Coronary artery (tissue), 2 donors: ENCODE measurements at regions not wholly inside any gene's neighbourhood (a gene's known extent, or its start where the extent isn't known, plus 50 kb on each side); places are given as distances from the start of the nearest gene placed in this dataset.

Experiments
- DNase-seq: peaks from one replicate; pipeline ENCODE4 v3.0.0-alpha.2; 2017; ENCODE audit warnings: low spot score
- H3K27ac ChIP-seq, 2 donors: fragments of 200-600 bp; sonication (generic); one replicate each; pipeline ENCODE4 v1.5.1; 2016 to 2019
- H3K4me3 ChIP-seq: fragments of 200-600 bp; sonication (generic); 2 replicates; pipeline ENCODE4 v1.5.1; 2016; ENCODE audit warnings: mild to moderate bottlenecking, moderate library complexity
- CTCF ChIP-seq: fragments of 200-600 bp; sonication (generic); IDR thresholded peaks from one replicate; pipeline ENCODE4 v1.5.1; 2019; ENCODE audit warnings: antibody characterized with exemption

DNA sequence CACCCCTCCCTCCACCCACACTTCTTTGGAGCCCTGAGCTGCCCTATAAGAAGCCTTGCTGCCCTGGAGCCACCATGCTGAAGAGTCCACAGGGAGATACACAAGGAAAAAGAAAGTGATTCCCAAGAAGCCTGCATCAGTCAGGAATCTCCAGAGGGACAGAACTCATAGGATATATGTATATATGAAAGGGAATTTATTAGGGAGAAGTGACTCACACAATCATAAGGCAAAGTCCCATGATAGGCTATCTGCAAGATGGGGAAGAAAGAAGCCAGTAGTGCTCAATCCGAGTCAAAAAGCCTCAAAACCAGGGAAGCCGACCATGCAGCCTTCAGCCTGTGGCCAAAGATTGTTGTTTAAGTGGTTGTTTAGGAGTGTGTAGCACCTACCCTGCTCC lies 87.9 kb downstream of the TMEM114 start:
- H3K27ac ChIP-seq, result no peak overlapping the region
- no peak for TF ChIP-seq CTCF
- DNase-seq, result no peak
- H3K4me3 ChIP-seq, result no peak overlapping the region

- no peak for TF ChIP-seq CTCF
- DNase-seq, result no peak
- Histone ChIP-seq H3K4me3 (no peak overlapping the region), H3K27ac (no peak overlapping the region)
These were observed 90.0 kb downstream of the TMEM114 start for GRCh38 chr16:8500351-8500750.

GRCh38 chr16:8496364-8496763 lies 93.9 kb downstream of the TMEM114 start:
- H3K27ac ChIP-seq, result no peak overlapping the region
- DNase-seq, result no peak
- TF ChIP-seq CTCF, result no peak
- H3K4me3 ChIP-seq, result no peak overlapping the region

DNA sequence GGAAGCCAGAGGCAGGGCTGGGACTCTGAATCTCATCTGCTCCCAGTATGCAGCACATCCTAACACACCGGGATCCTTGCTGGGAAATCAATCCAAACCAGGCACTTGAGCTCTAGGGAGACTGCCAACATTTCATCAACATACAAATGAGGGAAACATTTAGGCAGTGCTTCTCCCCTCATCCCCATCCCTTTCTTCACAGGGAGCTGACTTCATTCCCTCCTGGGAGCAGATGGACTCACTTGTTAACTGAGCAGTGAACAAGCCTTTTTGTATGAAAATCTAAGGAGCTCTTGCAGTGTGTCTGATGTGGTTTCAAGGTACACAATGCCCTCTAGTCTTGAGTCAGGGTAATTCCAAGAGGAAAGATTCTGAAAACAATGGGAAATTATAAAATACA lies 96.3 kb downstream of the TMEM114 start:
- H3K27ac ChIP-seq, result no peak overlapping the region
- TF ChIP-seq CTCF, result no peak
- no peak overlapping the region for H3K4me3 ChIP-seq
- DNase-seq, result no peak

DNA sequence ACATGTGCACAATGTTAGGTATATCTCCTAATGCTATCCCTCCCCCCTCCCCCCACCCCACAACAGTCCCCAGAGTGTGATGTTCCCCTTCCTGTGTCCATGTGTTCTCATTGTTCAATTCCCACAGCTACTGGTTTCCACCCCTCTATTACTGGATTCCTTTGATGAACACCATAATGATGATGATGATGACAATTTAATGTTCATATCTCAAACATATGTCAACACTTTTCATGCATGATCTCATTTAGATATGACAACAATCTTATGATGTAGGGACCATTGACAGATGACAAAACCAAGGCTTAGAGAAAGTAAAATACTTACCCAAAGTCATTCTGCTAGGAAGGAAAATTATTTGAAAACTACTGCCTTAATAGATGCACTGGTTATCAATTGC lies 97.6 kb downstream of the TMEM114 start:
- TF ChIP-seq CTCF, result no peak
- H3K27ac ChIP-seq, result no peak overlapping the region
- DNase-seq, result no peak

GRCh38 chr16:8489580-8489979 lies 100.7 kb downstream of the TMEM114 start:
- TF ChIP-seq CTCF, result no peak
- Histone ChIP-seq H3K4me3 (no peak overlapping the region), H3K27ac (no peak overlapping the region)
- no peak for DNase-seq

More for the DNA sequence above, 97.6 kb downstream of the TMEM114 start:
- H3K4me3 ChIP-seq, result no peak overlapping the region

GRCh38 chr16:8486985-8487384 lies 103.3 kb downstream of the TMEM114 start:
- DNase-seq, result no peak
- H3K27ac ChIP-seq, result no peak overlapping the region
- TF ChIP-seq CTCF, result no peak
- no peak overlapping the region for H3K4me3 ChIP-seq
